Astrocyte of the cerebellum (primary cell): ENCODE measurements at regions not wholly inside any gene's neighbourhood (a gene's known extent, or its start where the extent isn't known, plus 50 kb on each side); places are given as distances from the start of the nearest gene placed in this dataset.

Experiments
- DNase-seq: peaks from one replicate; pipeline ENCODE4 v3.0.0-alpha.2; 2011; ENCODE audit warnings: low read depth
- H3K4me3 ChIP-seq: 2 replicates; pipeline ENCODE4 v1.5.1; 2011; ENCODE audit warnings: mild to moderate bottlenecking, low read depth, low read length, moderate library complexity
- CTCF ChIP-seq: IDR thresholded peaks from 2 replicates; pipeline ENCODE4 v1.5.1; 2012; ENCODE audit warnings: low read length, low read depth, moderate library complexity, mild to moderate bottlenecking; ENCODE audit errors: missing control alignments
- in situ Hi-C: cut with HindIII; loops from 2 replicates; pipeline ENCODE4 v1.10.0; 2017; ENCODE audit warnings: low sequenced_read_pairs

DNA sequence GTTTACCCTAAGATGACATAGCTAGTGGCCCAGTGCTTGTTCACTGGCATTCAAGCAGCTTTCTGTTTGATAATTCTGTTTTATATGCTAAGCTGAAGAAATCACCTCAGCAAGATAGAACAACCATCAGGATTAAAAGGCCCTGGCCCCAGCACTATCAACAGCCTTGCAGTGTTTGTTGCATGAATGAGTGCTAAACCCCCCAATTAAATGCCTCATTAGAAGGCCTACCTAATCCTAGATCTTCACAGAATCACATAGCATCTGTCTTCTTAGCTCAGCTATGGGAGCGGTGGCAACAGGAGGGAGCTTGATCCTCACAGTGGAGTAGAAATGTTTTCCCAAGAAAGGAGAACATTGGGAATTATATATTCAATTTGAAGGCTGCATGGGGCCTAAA lies 194.1 kb upstream of the HNMT start:
- in situ Hi-C loops: no loop called here
- H3K4me3 ChIP-seq: no peak overlapping the region
- DNase-seq: no peak
- no peak for TF ChIP-seq CTCF

- in situ Hi-C loops: no loop called here
- H3K4me3 ChIP-seq: no peak overlapping the region
- no peak for TF ChIP-seq CTCF
- no peak for DNase-seq
These were observed 193.2 kb upstream of the HNMT start for GRCh38 chr2:137771064-137771463.

DNA sequence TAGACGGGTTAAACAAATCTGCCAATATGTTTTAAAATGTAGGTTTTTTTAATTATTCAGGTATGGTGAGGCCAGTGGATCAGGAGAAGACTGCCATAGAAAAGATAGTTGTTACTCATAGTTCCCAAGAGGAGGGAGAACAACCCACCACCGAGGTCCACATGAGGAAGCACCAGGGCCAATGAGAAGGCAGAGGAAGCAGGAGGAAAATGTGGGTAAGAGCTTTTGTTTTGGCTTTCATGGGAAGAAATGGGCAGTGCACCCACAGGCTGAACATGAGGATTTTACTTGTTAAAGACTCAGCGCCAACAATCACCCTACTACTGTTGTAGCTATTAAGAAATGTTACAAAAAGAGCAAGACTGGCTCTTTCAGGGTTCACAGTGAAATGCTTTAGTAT lies 191.8 kb upstream of the HNMT start:
- TF ChIP-seq CTCF: no peak
- no peak for DNase-seq
- in situ Hi-C loops: no loop called here
- H3K4me3 ChIP-seq: no peak overlapping the region

- H3K4me3 ChIP-seq: no peak overlapping the region
- in situ Hi-C loops: no loop called here
- DNase-seq: no peak
- TF ChIP-seq CTCF: no peak
These were observed 188.7 kb upstream of the HNMT start for GRCh38 chr2:137775529-137775928.

DNA sequence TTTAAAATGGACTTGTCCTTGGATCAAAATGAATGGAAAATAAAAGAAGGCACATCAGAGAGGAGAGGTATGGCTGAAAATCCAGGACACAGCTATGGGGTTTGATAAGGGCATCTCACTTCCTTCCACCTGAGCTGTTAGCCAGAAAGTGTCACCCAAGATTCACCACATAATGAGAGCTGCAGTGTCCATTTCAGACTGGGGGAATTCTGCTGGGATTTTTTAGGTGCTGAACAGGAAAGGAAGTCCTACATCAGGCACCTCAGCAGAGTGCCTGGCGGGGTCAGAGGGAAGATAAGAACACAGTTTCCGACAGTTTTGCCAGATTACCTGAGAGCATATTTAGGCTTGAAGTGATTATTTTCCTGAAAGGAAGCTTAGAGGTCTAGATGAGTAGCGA lies 187.6 kb upstream of the HNMT start:
- DNase-seq: no peak
- no peak for TF ChIP-seq CTCF
- no peak overlapping the region for H3K4me3 ChIP-seq
- in situ Hi-C loops: no loop called here

- no peak overlapping the region for H3K4me3 ChIP-seq
- DNase-seq: no peak
- TF ChIP-seq CTCF: no peak
- in situ Hi-C loops: no loop called here
These were observed 166.6 kb upstream of the HNMT start for GRCh38 chr2:137797641-137798040.

DNA sequence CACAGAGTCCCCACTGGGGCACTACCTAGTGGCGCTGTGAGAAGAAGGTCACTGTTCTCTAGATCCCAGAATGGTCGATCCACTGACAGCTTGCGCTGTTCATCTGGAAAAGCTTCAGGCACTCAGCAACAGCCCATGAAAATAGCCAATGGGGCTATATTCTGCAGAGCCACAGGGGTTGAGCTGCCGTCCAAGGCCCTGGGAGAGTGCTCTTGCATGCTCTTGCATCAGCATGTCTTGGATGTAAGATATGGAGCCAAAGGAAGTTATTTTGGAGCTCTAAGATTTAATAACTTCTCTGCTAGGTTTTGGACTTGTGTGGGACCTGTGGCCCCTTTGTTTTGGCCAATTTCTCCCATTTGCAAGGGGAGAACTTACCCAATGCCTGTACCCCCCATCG lies 164.7 kb upstream of the HNMT start:
- in situ Hi-C loops: no loop called here
- TF ChIP-seq CTCF: no peak
- no peak for DNase-seq
- H3K4me3 ChIP-seq: no peak overlapping the region
